GM19468 (cell line): ENCODE measurements at regions not wholly inside any gene's neighbourhood (a gene's known extent, or its start where the extent isn't known, plus 50 kb on each side); places are given as distances from the start of the nearest gene placed in this dataset.

Experiments used
- ATAC-seq: cut with Tn5 transposase; IDR thresholded peaks from one replicate; pipeline ENCODE4 v1.9.1; 2021; ENCODE audit warnings: mild to moderate bottlenecking, moderate library complexity, moderate number of reproducible peaks; ENCODE audit not compliant: unreplicated experiment; ENCODE audit errors: extremely low read depth

- ATAC-seq, result no peak
These were observed 222.6 kb upstream of the RGMA start for GRCh38 chr15:93311620-93312019.

GRCh38 chr15:93308026-93308690 lies 219.1 kb upstream of the RGMA start:
- no peak for ATAC-seq

- ATAC-seq, result no peak
These were observed 218.5 kb upstream of the RGMA start for GRCh38 chr15:93307513-93307912.

- ATAC-seq, result no peak
These were observed 216.3 kb upstream of the RGMA start for GRCh38 chr15:93305306-93305705.

- ATAC-seq, result no peak
These were observed 213.2 kb upstream of the RGMA start for GRCh38 chr15:93302080-93302765.

GRCh38 chr15:93300796-93301195 lies 211.8 kb upstream of the RGMA start:
- no peak for ATAC-seq

- no peak for ATAC-seq
These were observed 210.7 kb upstream of the RGMA start for GRCh38 chr15:93299675-93300074.

- no peak for ATAC-seq
These were observed 209.9 kb upstream of the RGMA start for GRCh38 chr15:93298901-93299300.

GRCh38 chr15:93296759-93297500 lies 207.9 kb upstream of the RGMA start:
- no peak for ATAC-seq

GRCh38 chr15:93294896-93295295 lies 205.9 kb upstream of the RGMA start:
- ATAC-seq, result no peak

GRCh38 chr15:93294066-93294465 lies 205.1 kb upstream of the RGMA start:
- no peak for ATAC-seq

GRCh38 chr15:93291380-93291779 lies 202.4 kb upstream of the RGMA start:
- ATAC-seq, result no peak

- no peak for ATAC-seq
These were observed 201.6 kb upstream of the RGMA start for GRCh38 chr15:93290618-93290946.

GRCh38 chr15:93289941-93290617 lies 201.1 kb upstream of the RGMA start:
- no peak for ATAC-seq

- no peak for ATAC-seq
These were observed 199.8 kb upstream of the RGMA start for GRCh38 chr15:93288728-93289294.

GRCh38 chr15:93286446-93286845 lies 197.4 kb upstream of the RGMA start:
- no peak for ATAC-seq

GRCh38 chr15:93283854-93284253 lies 194.8 kb upstream of the RGMA start:
- ATAC-seq, result no peak

- no peak for ATAC-seq
These were observed 193.8 kb upstream of the RGMA start for GRCh38 chr15:93282808-93283207.

- no peak for ATAC-seq
These were observed 189.8 kb upstream of the RGMA start for GRCh38 chr15:93278783-93279182.

GRCh38 chr15:93278006-93278405 lies 189.0 kb upstream of the RGMA start:
- ATAC-seq, result no peak

GRCh38 chr15:93274257-93274656 lies 185.2 kb upstream of the RGMA start:
- ATAC-seq, result no peak
